GM18861 (cell line): ENCODE measurements at regions not wholly inside any gene's neighbourhood (a gene's known extent, or its start where the extent isn't known, plus 50 kb on each side); places are given as distances from the start of the nearest gene placed in this dataset.

Experiments
- ATAC-seq: cut with Tn5 transposase; IDR thresholded peaks from one replicate; pipeline ENCODE4 v1.9.1; 2021; ENCODE audit not compliant: unreplicated experiment

GRCh38 chr2:75288760-75289159 is 89.4 kb upstream of the TACR1 start:
- no peak for ATAC-seq

- ATAC-seq: peak; percentile 44
Observed at GRCh38 chr2:75287624-75288316, 88.5 kb upstream of the TACR1 start.

- ATAC-seq: no peak
Observed at GRCh38 chr2:75284345-75284744, 85.0 kb upstream of the TACR1 start.

- ATAC-seq: no peak
Observed at GRCh38 chr2:75278821-75279379, 79.6 kb upstream of the TACR1 start.

GRCh38 chr2:75278314-75278713 is 79.0 kb upstream of the TACR1 start:
- no peak for ATAC-seq

GRCh38 chr2:75277111-75277510 is 77.8 kb upstream of the TACR1 start:
- ATAC-seq: no peak

GRCh38 chr2:75276093-75277029 is 77.0 kb upstream of the TACR1 start:
- no peak for ATAC-seq

GRCh38 chr2:75274936-75275335 is 75.6 kb upstream of the TACR1 start:
- ATAC-seq: no peak

- no peak for ATAC-seq
Observed at GRCh38 chr2:75268112-75268511, 68.8 kb upstream of the TACR1 start.

- ATAC-seq: no peak
Observed at GRCh38 chr2:75261923-75262322, 62.6 kb upstream of the TACR1 start.

GRCh38 chr2:75260946-75261345 is 61.6 kb upstream of the TACR1 start:
- ATAC-seq: no peak

- no peak for ATAC-seq
Observed at GRCh38 chr2:75258620-75259019, 59.3 kb upstream of the TACR1 start.

- peak; percentile 73 for ATAC-seq
Observed at GRCh38 chr2:75256485-75256884, 57.2 kb upstream of the TACR1 start.

- ATAC-seq: no peak
Observed at GRCh38 chr2:75253526-75253925, 54.2 kb upstream of the TACR1 start.

- ATAC-seq: no peak
Observed at GRCh38 chr2:75251896-75252295, 52.6 kb upstream of the TACR1 start.
